ENCODE measurements at regions not wholly inside any gene's neighbourhood (a gene's known extent, or its start where the extent isn't known, plus 50 kb on each side); places are given as distances from the start of the nearest gene placed in this dataset.

DNA sequence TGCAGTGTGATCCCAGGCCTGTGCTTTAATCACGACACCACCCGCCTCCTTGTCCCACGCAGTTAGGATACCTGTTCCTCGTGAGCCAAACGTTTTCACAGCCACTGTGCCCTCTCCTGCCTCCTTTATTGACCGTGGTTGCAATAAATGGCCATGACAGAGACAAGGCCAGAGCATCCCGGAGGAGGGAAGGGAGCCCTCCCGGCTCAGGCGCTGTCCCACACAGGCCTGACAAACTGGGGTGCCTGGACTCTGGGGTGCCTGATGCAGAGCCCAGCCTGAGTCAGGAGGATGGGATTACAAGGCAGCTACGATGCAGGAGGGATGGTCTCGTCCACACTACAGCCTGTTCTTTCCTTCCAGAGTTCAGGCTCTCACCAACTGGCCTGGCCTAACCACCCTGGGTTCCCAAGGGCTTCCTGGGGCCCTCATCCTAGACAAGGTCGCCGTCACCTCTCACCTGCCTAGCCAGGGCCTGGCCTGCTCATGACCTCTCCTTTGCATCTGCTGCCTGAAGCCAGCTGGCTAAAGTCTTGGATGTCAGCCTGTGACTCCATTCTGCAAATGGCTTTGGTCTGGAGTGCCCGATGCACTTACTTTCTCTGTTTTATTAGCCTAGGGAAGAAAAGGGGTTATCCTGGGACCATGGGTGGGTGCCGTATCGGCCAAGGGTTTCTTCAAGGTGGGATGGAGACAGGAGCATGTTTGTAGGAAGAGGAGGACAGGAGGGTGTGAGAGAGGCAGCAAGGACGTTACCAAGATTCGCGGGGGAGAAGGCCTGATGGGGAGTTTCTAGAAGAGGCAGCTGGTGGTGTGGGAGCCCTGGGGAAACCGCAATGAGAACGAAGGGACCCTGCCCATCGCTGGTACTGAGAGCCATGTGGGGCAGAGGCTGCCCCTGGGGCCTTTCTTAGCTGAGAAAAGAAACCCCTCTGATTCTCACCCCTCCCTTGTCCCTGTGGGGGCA, 234.3 kb upstream of the TNRC6C start:
- no peak for DNase-seq (ENCODE audit: low read depth in 2 of 2)

DNA sequence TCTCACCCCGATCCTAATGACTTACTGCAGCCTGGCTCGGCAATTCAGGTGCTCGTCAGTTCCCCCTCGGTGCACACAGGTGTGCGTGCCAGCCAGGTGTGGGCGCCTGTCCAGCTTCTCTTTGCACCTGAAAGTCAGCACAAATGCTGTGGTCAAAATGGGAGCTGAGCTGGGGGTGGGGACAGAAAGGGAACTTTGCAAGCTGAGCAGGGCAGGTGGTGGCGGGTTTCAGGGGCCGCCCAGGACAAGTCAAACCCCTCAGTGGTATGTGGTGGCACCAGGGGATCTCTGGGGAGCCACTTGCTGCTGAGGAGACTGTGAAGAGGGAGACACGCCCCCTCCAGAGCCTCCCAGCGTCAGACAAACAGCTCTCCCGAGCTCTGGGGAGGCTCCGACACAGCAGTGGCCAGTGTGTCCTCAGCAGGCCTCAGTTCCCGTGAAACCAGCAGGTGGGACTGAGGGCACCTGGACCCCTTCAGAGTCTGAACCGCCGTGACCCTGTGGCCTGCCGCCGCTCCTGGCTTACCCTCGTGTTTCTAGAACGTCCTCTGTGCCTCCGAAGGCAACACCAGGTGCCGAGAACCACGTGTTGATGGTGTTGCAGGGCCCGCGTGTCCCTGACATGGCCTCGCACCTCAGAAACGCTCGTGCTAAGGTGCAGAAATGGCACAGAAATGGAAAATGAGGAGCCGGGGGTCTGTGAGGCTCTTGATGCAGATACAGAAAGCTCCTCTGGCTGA, 233.5 kb upstream of the TNRC6C start:
- no peak for DNase-seq (ENCODE audit: low read depth in 2 of 2)

- DNase-seq (ENCODE audit: low read depth in 2 of 2): no peak
Measured at GRCh38 chr17:77725846-77726245, 232.7 kb upstream of the TNRC6C start.

- no peak for DNase-seq (ENCODE audit: low read depth in 2 of 2)
Measured at GRCh38 chr17:77726549-77727006, 231.9 kb upstream of the TNRC6C start.

- no peak for DNase-seq (ENCODE audit: low read depth in 2 of 2)
Measured at GRCh38 chr17:77727037-77727615, 231.4 kb upstream of the TNRC6C start.

- no peak for DNase-seq (ENCODE audit: low read depth in 2 of 2)
Measured at GRCh38 chr17:77728474-77728795, 230.1 kb upstream of the TNRC6C start.

- DNase-seq (ENCODE audit: low read depth in 2 of 2): no peak
Measured at GRCh38 chr17:77728871-77729270, 229.6 kb upstream of the TNRC6C start.

DNA sequence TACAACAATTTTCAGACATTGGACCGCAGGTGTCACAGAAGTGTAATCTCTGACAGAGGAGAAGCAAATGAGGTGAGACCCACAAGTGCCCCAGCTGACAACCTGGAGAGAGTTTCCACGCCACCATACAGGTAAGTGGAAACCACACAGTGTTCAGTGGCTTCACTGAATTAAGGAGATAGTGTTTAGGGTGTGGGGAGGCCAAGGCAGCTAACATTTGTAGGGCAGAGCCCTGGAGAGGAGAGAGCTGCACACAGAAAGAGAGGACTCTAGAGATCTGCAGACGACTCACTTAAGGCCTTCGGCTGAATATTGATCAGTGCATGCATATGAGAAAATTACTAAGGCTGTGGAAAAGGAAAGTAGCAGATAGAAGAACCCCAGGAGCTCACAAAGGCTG, 228.9 kb upstream of the TNRC6C start:
- no peak for DNase-seq (ENCODE audit: low read depth in 2 of 2)

- no peak for DNase-seq (ENCODE audit: low read depth in 2 of 2)
Measured at GRCh38 chr17:77730376-77730775, 228.1 kb upstream of the TNRC6C start.

GRCh38 chr17:77733576-77734296, 224.8 kb upstream of the TNRC6C start:
- no peak for DNase-seq (ENCODE audit: low read depth in 2 of 2)

GRCh38 chr17:77734371-77735080, 224.0 kb upstream of the TNRC6C start:
- peak; percentile 35 to 46 for DNase-seq (ENCODE audit: low read depth in 2 of 2)

DNA sequence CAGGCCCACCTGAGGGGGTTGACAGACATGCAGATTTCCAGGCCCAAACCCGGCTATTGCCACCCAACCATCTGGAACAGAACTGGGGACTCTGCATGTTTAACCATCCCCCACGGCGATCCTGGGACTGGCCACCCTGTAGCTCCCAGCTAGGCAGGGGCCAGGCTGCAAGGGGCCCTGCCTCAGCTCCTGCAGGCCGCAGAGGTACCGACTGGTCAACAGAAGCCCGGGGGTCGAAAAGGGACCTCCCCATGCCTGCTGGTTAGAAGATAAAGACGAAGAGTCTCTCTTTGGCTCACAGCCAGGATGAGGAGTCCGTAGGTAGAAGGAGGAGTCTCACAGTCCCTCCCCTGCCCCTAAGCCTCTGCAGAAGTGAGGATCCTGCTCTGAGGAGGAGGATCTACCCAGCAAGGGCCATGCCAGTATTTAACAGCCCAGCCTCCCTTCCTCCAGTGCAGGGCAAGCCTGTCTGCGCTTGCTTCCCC, 223.4 kb upstream of the TNRC6C start:
- DNase-seq (ENCODE audit: low read depth in 2 of 2): no peak

DNA sequence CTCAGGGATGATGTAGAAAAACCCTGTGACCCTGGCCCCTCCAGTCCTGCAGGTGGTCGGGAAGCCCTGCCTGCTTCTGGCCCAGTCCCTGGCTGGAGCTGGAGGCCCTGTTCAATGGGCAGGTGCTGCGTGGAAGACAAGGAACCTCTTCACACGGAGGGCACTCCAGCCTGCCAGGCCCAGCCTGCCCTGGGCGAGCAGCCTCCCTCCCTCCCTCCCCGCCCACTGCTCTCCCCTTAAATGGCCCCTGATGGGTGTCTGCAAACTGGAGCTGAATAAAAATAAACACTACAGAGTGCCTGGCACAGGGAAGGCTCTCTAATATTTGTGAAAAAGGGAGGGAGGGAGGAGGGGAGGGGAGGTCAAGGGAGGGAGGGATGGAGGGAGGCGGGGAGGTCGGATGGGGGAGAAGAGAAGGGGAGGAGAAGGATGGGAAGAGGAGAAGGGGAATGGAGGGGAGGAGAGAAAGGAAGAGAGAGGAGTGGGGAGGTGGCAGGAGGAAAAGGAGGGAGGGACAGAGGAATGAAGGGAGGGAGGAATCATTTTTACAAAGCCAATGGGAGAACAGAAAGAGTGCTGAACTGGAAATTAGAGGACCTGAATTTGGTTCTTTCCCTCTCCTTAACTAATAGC, 222.8 kb upstream of the TNRC6C start:
- DNase-seq (ENCODE audit: low read depth in 2 of 2): no peak

DNA sequence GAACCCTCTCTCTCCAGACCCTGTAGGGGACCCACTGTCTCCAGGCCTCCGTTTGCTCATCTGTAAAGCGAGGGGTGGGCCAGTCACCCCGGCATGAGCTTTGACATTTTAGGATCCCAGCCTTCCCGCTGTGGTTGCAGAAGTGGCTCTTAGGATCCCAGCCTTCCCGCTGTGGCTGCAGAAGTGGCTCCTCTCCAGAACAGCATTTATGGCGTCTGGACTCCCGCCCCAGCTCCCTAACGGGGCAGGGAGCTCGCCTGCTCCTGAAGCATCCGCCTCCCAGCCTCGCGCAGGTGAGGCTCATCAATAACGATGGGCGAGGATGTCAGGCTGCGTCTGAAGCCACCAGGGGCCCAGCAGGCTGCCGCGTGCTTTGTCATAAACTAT, 222.3 kb upstream of the TNRC6C start:
- DNase-seq (ENCODE audit: low read depth in 2 of 2): no peak

DNA sequence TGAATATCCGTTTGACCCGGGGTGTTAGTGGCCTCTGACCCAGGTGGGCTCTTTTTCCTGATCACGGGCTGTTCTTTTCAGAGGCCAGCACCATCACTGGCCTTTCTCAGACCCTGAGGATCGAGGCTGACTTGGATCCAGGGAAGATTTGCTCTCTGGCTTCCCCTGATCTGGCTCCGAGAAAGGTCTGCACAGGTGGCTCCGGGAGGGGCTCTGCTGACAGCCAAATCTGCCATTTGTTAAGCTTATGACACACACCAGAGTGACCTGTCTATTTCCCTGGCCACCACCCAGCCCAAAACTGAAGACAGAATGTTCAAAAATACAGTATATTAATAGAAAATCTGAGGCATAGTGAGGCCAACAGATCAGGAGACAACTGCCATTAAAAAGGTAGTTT, 221.8 kb upstream of the TNRC6C start:
- DNase-seq (ENCODE audit: low read depth in 2 of 2): no peak

DNA sequence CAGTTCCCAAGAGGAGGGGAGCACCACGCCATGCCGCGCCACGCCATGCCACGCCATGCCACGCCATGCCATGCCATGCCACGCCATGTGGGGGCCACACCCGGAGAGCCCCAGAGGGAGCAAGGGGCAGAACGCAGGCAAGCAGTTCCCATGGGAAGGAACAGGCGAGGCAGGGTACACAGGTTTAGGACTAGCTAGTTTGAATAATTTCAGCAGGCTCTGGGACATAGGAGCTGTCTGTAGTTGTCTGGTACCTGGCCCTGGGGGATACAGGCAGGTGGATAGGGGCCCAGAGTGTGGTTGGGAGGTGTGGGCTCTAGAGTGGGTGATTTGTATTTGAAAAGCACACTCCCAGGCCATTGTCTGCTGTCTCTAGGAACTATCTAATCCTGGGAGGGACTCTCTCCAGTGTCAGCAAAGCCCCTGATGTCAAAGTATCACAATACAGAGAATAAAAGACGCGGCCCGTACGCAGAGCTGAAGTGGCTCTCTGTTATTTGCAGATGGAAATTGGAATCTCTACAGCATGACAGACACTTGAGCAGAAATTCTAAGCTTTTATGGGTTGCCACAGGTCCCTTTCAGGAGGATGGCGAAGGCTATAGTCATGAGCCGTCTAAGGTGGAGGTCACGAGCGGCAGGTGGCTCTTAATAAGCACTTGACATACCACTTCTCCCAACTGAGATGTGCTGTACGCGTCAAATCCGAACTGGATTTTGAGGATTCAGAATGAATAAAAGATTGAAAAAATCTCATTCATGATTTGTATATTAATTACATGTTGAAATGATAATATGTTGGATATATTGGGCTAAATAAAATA, 220.8 kb upstream of the TNRC6C start:
- no peak for DNase-seq (ENCODE audit: low read depth in 2 of 2)

GRCh38 chr17:77738751-77739531, 219.6 kb upstream of the TNRC6C start:
- no peak for DNase-seq (ENCODE audit: low read depth in 2 of 2)

- no peak for DNase-seq (ENCODE audit: low read depth in 2 of 2)
Measured at GRCh38 chr17:77740481-77740880, 218.0 kb upstream of the TNRC6C start.

- DNase-seq (ENCODE audit: low read depth in 2 of 2): no peak
Measured at GRCh38 chr17:77741109-77741508, 217.4 kb upstream of the TNRC6C start.

Data from fibroblast of skin of left quadriceps (primary cell).